Hepatocyte (in vitro differentiated cells): ENCODE measurements at regions not wholly inside any gene's neighbourhood (a gene's known extent, or its start where the extent isn't known, plus 50 kb on each side); places are given as distances from the start of the nearest gene placed in this dataset.
A peak's percentile ranks its signal among the peaks of the same experiment; 100 is the strongest.

ENCODE experiments used
- CTCF ChIP-seq: fragments of 200-600 bp; sonication (generic); IDR thresholded peaks from 2 replicates; pipeline ENCODE4 v1.5.1; 2016; ENCODE audit warnings: antibody characterized with exemption, mild to moderate bottlenecking; ENCODE audit not compliant: poor library complexity
- EZH2phosphoT487 ChIP-seq: fragments of 200-600 bp; sonication (generic); IDR thresholded peaks from one replicate; pipeline ENCODE4 v1.6.1; 2018; ENCODE audit warnings: antibody characterized with exemption, mild to moderate bottlenecking, low read depth, moderate library complexity; ENCODE audit not compliant: unreplicated experiment, severe bottlenecking

GRCh38 chr20:52747845-52748284, 224.3 kb upstream of the TSHZ2 start:
- peak; percentile 33 for TF ChIP-seq CTCF
- TF ChIP-seq EZH2phosphoT487: no peak
